ENCODE measurements at regions not wholly inside any gene's neighbourhood (a gene's known extent, or its start where the extent isn't known, plus 50 kb on each side); places are given as distances from the start of the nearest gene placed in this dataset.

DNA sequence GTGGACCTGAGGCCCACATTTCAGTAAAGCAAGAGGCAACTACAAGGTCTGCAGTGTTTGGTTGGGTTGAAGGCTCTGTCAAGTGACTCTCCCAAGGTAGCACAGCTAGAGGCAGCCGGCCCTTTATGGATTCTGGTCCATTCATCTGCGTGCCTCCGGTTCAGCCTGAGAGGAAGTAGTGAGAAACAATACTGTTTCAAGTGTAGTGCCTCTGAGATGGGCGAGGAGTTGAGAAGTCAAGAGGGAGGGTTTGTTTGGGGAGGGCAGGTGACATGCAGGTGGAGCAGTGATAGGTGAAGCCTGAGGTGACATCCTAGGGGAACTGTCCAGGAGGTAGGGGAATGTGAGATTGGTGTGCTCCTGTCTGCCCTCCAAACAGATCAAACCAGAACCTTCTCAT is 933.5 kb downstream of the VRK1 start:
- Histone ChIP-seq H2AFZ (ENCODE audit: low read length) (no peak overlapping the region), H3K4me3 (replicated peaks in 1 of 3; ENCODE audit: insufficient read depth in 1 of 3, low read depth in 2 of 3, low read length in 3 of 3) (no peak overlapping the region), H3K79me2 (ENCODE audit: insufficient read depth, low read length) (no peaks in the 10 kb centered on the region), H3K9ac (ENCODE audit: insufficient read depth, low read depth, low read length) (no peak overlapping the region), H3K36me3 (replicated peaks in 1 of 2; ENCODE audit: control insufficient read depth in 1 of 2, insufficient read depth in 2 of 2, low read length in 2 of 2) (no peaks in the 10 kb centered on the region), H3K4me2 (ENCODE audit: low read depth, low read length) (no peak overlapping the region), H3K27ac (ENCODE audit: extremely low read length, insufficient read depth, low read length) (no peak overlapping the region), H4K20me1 (ENCODE audit: insufficient read depth, low read length) (no peaks in the 10 kb centered on the region), H3K9me3 (ENCODE audit: low read length) (peaks cover 66% of the 10 kb centered on the region), H3K4me1 (ENCODE audit: insufficient read depth, low read length) (no peaks in the 10 kb centered on the region), H3K27me3 (ENCODE audit: control insufficient read depth in 1 of 2, insufficient read depth in 2 of 2, low read length in 2 of 2) (no peaks in the 10 kb centered on the region)
- intact Hi-C loops (cut with micrococcal nuclease; ENCODE audit: unreplicated experiment): no loop called here
- 0% methylated on average over 4 of the region's 4 CpGs for WGBS (ENCODE audit: low lambda C conversion rate)
- CTCF ChIA-PET (ENCODE audit: low intra/inter-chr PET ratio, low total read pairs): no interaction called here
- FAIRE-seq (no peak), DNase-seq (ENCODE audit: low spot score) (no peak), ATAC-seq (no peak)
- in situ Hi-C loops (cut with HindIII; ENCODE audit: extremely low pct_ligation_motif_present, low pct_unique_long_range_greater_than_20kb): no loop called here
- POLR2A ChIA-PET: no interaction called here
- no TSS peak for BruUV-seq (replicated peaks)
- TF ChIP-seq REL (CRISPR knock-in tag; conservative IDR thresholded peaks at IDR 0.05) (no peak), ZNF253 (CRISPR knock-in tag; IDR thresholded peaks at IDR 0.05; ENCODE audit: borderline replicate concordance) (no peak), KLF11 (CRISPR knock-in tag; IDR thresholded peaks at IDR 0.05) (no peak), SNAPC5 (CRISPR knock-in tag; IDR thresholded peaks at IDR 0.05; ENCODE audit: borderline replicate concordance) (no peak), SETDB1 (CRISPR knock-in tag; IDR thresholded peaks at IDR 0.05; ENCODE audit: borderline replicate concordance) (no peak), U2AF1 (optimal IDR thresholded peaks at IDR 0.05; ENCODE audit: low read depth, low read length) (no peak), SRF (IDR thresholded peaks at IDR 0.05; ENCODE audit: low read depth, low read length) (no peak), GPBP1L1 (CRISPR knock-in tag; IDR thresholded peaks at IDR 0.05) (no peak), NR2C2 (CRISPR knock-in tag; IDR thresholded peaks at IDR 0.05; ENCODE audit: borderline replicate concordance) (no peak), ETV5 (CRISPR knock-in tag; IDR thresholded peaks at IDR 0.05; ENCODE audit: borderline replicate concordance) (no peak), RFX5 (IDR thresholded peaks at IDR 0.05; ENCODE audit: low read depth, low read length) (no peak), ATF5 (CRISPR knock-in tag; IDR thresholded peaks at IDR 0.05; ENCODE audit: low read depth) (no peak), BATF2 (CRISPR knock-in tag; IDR thresholded peaks at IDR 0.05) (no peak), FOXM1 (CRISPR knock-in tag; IDR thresholded peaks at IDR 0.05) (no peak), DMAP1 (CRISPR knock-in tag; IDR thresholded peaks at IDR 0.05) (no peak), TOPORS (CRISPR knock-in tag; IDR thresholded peaks at IDR 0.05) (no peak)
- TF ChIP-seq, protein P1, sequence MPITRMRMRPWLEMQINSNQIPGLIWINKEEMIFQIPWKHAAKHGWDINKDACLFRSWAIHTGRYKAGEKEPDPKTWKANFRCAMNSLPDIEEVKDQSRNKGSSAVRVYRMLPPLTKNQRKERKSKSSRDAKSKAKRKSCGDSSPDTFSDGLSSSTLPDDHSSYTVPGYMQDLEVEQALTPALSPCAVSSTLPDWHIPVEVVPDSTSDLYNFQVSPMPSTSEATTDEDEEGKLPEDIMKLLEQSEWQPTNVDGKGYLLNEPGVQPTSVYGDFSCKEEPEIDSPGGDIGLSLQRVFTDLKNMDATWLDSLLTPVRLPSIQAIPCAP (CRISPR knock-in tag; IDR thresholded peaks at IDR 0.05; ENCODE audit: low read depth): no peak
- TF ChIP-seq, protein P2, sequence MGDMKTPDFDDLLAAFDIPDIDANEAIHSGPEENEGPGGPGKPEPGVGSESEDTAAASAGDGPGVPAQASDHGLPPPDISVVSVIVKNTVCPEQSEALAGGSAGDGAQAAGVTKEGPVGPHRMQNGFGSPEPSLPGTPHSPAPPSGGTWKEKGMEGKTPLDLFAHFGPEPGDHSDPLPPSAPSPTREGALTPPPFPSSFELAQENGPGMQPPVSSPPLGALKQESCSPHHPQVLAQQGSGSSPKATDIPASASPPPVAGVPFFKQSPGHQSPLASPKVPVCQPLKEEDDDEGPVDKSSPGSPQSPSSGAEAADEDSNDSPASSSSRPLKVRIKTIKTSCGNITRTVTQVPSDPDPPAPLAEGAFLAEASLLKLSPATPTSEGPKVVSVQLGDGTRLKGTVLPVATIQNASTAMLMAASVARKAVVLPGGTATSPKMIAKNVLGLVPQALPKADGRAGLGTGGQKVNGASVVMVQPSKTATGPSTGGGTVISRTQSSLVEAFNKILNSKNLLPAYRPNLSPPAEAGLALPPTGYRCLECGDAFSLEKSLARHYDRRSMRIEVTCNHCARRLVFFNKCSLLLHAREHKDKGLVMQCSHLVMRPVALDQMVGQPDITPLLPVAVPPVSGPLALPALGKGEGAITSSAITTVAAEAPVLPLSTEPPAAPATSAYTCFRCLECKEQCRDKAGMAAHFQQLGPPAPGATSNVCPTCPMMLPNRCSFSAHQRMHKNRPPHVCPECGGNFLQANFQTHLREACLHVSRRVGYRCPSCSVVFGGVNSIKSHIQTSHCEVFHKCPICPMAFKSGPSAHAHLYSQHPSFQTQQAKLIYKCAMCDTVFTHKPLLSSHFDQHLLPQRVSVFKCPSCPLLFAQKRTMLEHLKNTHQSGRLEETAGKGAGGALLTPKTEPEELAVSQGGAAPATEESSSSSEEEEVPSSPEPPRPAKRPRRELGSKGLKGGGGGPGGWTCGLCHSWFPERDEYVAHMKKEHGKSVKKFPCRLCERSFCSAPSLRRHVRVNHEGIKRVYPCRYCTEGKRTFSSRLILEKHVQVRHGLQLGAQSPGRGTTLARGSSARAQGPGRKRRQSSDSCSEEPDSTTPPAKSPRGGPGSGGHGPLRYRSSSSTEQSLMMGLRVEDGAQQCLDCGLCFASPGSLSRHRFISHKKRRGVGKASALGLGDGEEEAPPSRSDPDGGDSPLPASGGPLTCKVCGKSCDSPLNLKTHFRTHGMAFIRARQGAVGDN (CRISPR knock-in tag; IDR thresholded peaks at IDR 0.05): no peak

All from HepG2 (cell line).